Ascending aorta (tissue), 2 donors: ENCODE measurements at regions not wholly inside any gene's neighbourhood (a gene's known extent, or its start where the extent isn't known, plus 50 kb on each side); places are given as distances from the start of the nearest gene placed in this dataset.

Experiments
- DNase-seq, 2 donors: peaks; one replicate each; pipeline ENCODE4 v3.0.0-alpha.2; 2019; ENCODE audit warnings: low spot score in 2 of 2
- H3K27ac ChIP-seq, 2 donors: fragments of 200-600 bp; sonication (generic); one replicate each; pipeline ENCODE4 v1.5.1; 2016 to 2017; ENCODE audit warnings: mild to moderate bottlenecking in 1 of 2
- H3K27me3 ChIP-seq: fragments of 200-600 bp; sonication (generic); one replicate; pipeline ENCODE4 v1.5.1; 2017
- H3K36me3 ChIP-seq, 2 donors: fragments of 200-600 bp; sonication (generic); one replicate each; pipeline ENCODE4 v1.5.1; 2016
- H3K4me1 ChIP-seq, 2 donors: fragments of 200-600 bp; sonication (generic); one replicate each; pipeline ENCODE4 v1.5.1; 2016 to 2017; ENCODE audit warnings: mild to moderate bottlenecking in 1 of 2
- H3K4me3 ChIP-seq, 2 donors: fragments of 200-600 bp; sonication (generic); one replicate each; pipeline ENCODE4 v1.5.1; 2016 to 2017; ENCODE audit warnings: mild to moderate bottlenecking in 1 of 2
- H3K9me3 ChIP-seq, 2 donors: fragments of 200-600 bp; sonication (generic); one replicate each; pipeline ENCODE4 v1.5.1; 2016
- intact Hi-C: fragments of 100-400 bp; cut with DNase I; formaldehyde crosslinking; loops from one replicate; pipeline ENCODE4 v1.15.1; 2023
- TF ChIP-seq, protein P1 (sequence below), 3 experiments: fragments of 200-600 bp in 2 of 3; fragments of 450-650 bp in 1 of 3; sonication (generic) in 2 of 3; IDR thresholded peaks; one replicate each; pipeline ENCODE4 v1.5.1; 2016 to 2019; ENCODE audit warnings: antibody characterized with exemption in 3 of 3, mild to moderate bottlenecking in 1 of 3, moderate library complexity in 1 of 3

DNA sequence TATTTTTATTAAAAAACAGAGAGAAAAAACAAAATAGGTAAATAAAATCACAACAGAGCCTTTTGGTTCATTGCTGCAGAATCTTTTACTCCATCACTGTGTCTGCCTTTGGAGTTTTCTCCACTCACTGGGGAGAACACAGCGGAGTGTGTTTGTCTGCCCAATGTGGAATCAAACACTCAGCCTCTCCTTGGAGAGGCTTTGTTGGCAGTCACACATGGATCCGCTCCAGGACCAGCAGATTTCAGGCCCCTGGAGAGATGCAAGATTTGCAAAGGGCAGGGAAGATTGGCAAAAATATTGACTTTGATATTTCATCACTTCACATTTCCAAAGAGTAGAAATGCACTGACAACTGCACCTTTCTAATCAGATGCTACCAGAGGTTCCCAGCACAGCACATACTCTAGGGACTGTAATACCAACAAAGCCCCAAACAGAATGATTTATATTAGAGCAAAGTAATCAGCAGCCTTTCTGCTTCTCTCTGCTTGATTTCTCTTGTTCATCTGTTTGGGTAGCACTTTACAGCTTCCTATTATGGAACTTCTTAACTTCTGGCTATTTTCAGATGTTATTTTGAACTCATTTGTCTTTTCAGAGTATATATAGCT, 1898.8 kb upstream of the PIK3C3 start:
- H3K36me3 ChIP-seq: no peaks in the 10 kb centered on the region
- intact Hi-C loops: no loop called here

DNA sequence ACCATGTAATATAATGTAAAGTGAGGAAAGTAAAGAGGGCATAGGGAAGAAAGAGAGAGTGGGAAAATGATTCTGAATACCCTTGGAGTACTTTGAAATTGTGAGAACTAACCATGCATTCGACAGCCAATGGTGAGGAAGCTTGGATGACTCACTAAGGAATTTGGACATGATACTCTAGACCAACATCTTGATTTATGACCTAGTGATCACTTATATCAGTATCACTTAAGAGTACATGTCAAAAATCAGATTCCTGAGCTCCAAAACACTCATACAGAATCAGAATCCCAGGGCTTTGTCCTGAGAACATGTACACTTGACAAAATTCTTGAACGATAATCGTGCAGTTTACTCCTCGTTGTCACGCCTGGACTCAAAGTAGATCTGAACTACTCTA, 1899.8 kb upstream of the PIK3C3 start:
- no peaks in the 10 kb centered on the region for H3K36me3 ChIP-seq
- H3K4me3 ChIP-seq: no peak overlapping the region
- H3K9me3 ChIP-seq: no peaks in the 10 kb centered on the region
- no peaks in the 10 kb centered on the region for H3K4me1 ChIP-seq
- no peaks in the 10 kb centered on the region for H3K27me3 ChIP-seq
- intact Hi-C loops: no loop called here
- DNase-seq: no peak
- TF ChIP-seq, protein P1, sequence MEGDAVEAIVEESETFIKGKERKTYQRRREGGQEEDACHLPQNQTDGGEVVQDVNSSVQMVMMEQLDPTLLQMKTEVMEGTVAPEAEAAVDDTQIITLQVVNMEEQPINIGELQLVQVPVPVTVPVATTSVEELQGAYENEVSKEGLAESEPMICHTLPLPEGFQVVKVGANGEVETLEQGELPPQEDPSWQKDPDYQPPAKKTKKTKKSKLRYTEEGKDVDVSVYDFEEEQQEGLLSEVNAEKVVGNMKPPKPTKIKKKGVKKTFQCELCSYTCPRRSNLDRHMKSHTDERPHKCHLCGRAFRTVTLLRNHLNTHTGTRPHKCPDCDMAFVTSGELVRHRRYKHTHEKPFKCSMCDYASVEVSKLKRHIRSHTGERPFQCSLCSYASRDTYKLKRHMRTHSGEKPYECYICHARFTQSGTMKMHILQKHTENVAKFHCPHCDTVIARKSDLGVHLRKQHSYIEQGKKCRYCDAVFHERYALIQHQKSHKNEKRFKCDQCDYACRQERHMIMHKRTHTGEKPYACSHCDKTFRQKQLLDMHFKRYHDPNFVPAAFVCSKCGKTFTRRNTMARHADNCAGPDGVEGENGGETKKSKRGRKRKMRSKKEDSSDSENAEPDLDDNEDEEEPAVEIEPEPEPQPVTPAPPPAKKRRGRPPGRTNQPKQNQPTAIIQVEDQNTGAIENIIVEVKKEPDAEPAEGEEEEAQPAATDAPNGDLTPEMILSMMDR (IDR thresholded peaks at IDR 0.05): no peak
- H3K27ac ChIP-seq: no peak overlapping the region

More for the DNA sequence above, 1898.8 kb upstream of the PIK3C3 start:
- no peaks in the 10 kb centered on the region for H3K9me3 ChIP-seq
- no peak for DNase-seq
- no peak overlapping the region for H3K27ac ChIP-seq
- no peak overlapping the region for H3K4me3 ChIP-seq
- no peaks in the 10 kb centered on the region for H3K27me3 ChIP-seq
- TF ChIP-seq, protein P1 (IDR thresholded peaks at IDR 0.05): no peak
- no peaks in the 10 kb centered on the region for H3K4me1 ChIP-seq

DNA sequence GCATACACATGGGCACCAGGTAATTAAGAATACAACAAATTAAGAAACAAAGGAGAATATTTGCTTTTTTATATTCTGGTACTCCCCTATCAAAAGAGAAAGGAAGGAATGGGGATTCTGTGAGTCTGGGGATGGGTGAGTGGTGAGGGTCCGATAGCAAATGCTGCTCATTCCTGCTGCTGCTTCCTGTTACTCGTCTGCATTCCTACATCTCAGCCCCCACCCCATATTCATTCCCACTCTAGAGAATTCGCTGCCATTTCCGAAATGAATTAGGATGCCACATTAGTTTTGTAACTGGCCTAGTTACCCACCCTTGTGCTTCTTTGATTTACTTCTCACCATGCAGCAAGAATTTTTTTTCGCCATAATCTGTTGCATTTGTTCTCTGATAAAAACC, 1905.3 kb upstream of the PIK3C3 start:
- DNase-seq: no peak
- intact Hi-C loops: no loop called here
- TF ChIP-seq, protein P1 (IDR thresholded peaks at IDR 0.05): no peak
- Histone ChIP-seq H3K36me3 (no peaks in the 10 kb centered on the region), H3K27me3 (no peaks in the 10 kb centered on the region), H3K9me3 (no peaks in the 10 kb centered on the region), H3K4me1 (no peaks in the 10 kb centered on the region), H3K4me3 (no peak overlapping the region), H3K27ac (no peak overlapping the region)

DNA sequence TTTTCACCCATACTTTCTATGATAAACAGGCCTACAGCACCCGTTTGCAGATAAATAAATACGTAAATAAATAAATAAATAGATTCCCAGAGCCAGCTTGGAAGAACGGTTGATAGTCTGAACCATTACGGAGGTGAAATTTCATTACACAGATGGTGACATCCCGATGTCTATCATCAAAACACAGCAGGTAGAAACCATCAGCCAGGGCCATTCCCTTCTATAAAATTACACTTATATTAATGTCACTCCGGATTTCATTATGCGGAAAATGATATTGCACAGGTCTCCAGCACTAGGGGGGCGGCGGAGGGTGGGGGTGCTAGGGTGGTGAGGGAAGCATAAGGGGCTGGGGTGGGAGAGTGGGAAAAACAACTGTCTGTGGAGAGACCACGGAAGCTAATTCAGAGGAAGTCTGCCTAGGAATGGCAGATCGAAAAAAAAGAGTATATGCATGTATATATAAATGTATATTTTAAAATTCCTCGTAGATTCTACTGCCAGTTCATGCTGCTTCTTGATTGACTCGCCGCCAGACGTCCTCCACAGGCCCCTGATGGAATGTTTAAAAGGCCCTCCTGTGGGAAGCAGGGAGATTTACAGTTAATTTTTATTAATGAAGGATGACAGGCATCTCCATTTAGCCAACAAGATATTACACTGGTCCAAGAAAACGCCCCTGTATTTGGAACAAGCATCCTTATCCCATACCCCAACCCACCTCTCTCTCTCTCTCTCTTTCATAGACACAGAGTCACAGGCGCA, 1906.0 kb upstream of the PIK3C3 start:
- TF ChIP-seq, protein P1 (IDR thresholded peaks at IDR 0.05): no peak
- Histone ChIP-seq H3K9me3 (no peaks in the 10 kb centered on the region), H3K36me3 (no peaks in the 10 kb centered on the region), H3K4me1 (no peaks in the 10 kb centered on the region), H3K4me3 (no peak overlapping the region), H3K27ac (no peak overlapping the region), H3K27me3 (no peaks in the 10 kb centered on the region)
- intact Hi-C loops: no loop called here
- no peak for DNase-seq

DNA sequence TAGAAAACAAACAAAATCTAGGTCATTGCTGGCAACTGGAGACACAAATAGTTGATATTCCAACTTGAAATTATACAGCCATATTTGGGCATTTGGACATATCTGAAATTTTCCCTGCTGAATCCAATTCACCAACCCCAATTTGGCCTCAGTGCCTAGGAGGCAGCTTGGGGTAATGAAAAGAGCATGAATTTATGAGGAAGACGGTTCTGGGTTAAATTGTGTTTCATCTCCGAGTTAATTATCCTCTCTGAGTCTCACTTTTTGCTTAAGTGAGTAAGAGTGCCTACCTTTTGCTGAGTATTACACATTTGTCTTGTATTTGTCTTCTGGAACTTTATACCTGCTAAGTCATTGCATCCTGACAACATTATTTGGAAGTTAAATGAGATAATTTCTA, 1906.8 kb upstream of the PIK3C3 start:
- intact Hi-C loops: no loop called here
- DNase-seq: no peak
- no peaks in the 10 kb centered on the region for H3K27me3 ChIP-seq
- no peaks in the 10 kb centered on the region for H3K4me1 ChIP-seq
- H3K9me3 ChIP-seq: no peaks in the 10 kb centered on the region
- H3K36me3 ChIP-seq: no peaks in the 10 kb centered on the region
- TF ChIP-seq, protein P1 (IDR thresholded peaks at IDR 0.05): no peak
- H3K4me3 ChIP-seq: no peak overlapping the region
- no peak overlapping the region for H3K27ac ChIP-seq
